ENCODE measurements at regions not wholly inside any gene's neighbourhood (a gene's known extent, or its start where the extent isn't known, plus 50 kb on each side); places are given as distances from the start of the nearest gene placed in this dataset.
"Not testable (repeated sequence)": the region's sequence is repeated elsewhere in the genome, so short reads cannot be mapped to it uniquely, and the experiment has no call there.

DNA sequence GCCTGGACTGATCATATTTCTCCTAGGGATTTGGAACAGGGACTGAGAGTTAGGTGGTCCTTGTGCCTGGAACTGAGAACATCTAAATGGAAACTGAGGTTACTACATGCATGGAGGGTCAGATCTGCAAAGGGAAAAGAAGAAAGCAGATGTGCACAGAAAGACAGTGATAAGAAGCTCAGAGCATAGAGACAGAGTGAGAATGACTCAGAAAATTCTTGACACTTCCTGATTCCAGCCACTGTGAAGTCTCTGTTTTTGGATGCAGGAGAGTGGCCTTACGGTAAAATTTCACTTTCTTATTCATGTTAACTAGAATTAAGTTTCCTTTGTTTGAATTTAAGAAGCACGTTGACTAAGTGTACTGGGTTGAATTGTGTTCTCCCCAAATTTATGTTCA is 241.7 kb downstream of the TMEM26 start:
- DNase-seq (ENCODE audit: insufficient read length, low spot score, missing footprints): no peak
- H3K4me1 ChIP-seq (ENCODE audit: insufficient read depth, low read length): no peaks in the 10 kb centered on the region
- H3K9me3 ChIP-seq (ENCODE audit: low read depth, low read length): no peaks in the 10 kb centered on the region
- TF ChIP-seq, protein P1, sequence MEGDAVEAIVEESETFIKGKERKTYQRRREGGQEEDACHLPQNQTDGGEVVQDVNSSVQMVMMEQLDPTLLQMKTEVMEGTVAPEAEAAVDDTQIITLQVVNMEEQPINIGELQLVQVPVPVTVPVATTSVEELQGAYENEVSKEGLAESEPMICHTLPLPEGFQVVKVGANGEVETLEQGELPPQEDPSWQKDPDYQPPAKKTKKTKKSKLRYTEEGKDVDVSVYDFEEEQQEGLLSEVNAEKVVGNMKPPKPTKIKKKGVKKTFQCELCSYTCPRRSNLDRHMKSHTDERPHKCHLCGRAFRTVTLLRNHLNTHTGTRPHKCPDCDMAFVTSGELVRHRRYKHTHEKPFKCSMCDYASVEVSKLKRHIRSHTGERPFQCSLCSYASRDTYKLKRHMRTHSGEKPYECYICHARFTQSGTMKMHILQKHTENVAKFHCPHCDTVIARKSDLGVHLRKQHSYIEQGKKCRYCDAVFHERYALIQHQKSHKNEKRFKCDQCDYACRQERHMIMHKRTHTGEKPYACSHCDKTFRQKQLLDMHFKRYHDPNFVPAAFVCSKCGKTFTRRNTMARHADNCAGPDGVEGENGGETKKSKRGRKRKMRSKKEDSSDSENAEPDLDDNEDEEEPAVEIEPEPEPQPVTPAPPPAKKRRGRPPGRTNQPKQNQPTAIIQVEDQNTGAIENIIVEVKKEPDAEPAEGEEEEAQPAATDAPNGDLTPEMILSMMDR (IDR thresholded peaks at IDR 0.05; ENCODE audit: extremely low read depth, low read depth, low read length): no peak
- no peaks in the 10 kb centered on the region for H3K36me3 ChIP-seq (ENCODE audit: insufficient read depth, low read length)
- no peak overlapping the region for H3K27ac ChIP-seq (ENCODE audit: low read depth, low read length)
- no peak overlapping the region for H2AFZ ChIP-seq (ENCODE audit: low read length)
- H3K4me3 ChIP-seq (ENCODE audit: insufficient read depth, low read length): no peak overlapping the region
- no peaks in the 10 kb centered on the region for H3K27me3 ChIP-seq (ENCODE audit: insufficient read depth, low read length)
- no peak overlapping the region for H3K4me2 ChIP-seq (ENCODE audit: insufficient read depth, low read length)
- H4K20me1 ChIP-seq (ENCODE audit: insufficient read depth, low read length): no peaks in the 10 kb centered on the region
- no peaks in the 10 kb centered on the region for H3K79me2 ChIP-seq (ENCODE audit: insufficient read depth, low read length)

DNA sequence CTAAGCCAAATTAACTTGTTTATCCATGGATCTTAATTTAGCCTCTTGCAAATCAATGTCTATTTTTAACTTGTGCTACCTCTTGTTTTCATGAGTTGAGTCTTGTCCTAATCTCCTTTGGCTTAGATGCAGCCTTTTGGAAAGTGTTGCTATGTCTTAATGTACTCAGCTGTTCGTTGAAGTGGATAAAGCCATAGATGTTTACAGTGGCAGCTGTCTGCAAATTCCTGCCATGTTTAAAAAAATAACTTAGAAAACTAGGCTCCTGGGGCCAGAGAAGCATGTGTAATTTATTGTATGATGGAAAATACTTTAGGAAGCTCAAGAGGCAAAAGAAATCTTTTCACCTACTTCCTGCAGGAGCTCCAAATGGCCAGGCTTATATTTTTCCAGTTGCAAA is 253.1 kb upstream of the RHOBTB1 start:
- Histone ChIP-seq H3K27ac (ENCODE audit: low read depth, low read length) (no peak overlapping the region), H3K36me3 (ENCODE audit: insufficient read depth, low read length) (no peaks in the 10 kb centered on the region), H3K9me3 (ENCODE audit: low read depth, low read length) (no peaks in the 10 kb centered on the region), H2AFZ (ENCODE audit: low read length) (no peak overlapping the region), H3K4me3 (ENCODE audit: insufficient read depth, low read length) (no peak overlapping the region), H4K20me1 (ENCODE audit: insufficient read depth, low read length) (no peaks in the 10 kb centered on the region), H3K4me1 (ENCODE audit: insufficient read depth, low read length) (no peaks in the 10 kb centered on the region), H3K27me3 (ENCODE audit: insufficient read depth, low read length) (peaks cover 6% of the 10 kb centered on the region), H3K79me2 (ENCODE audit: insufficient read depth, low read length) (no peaks in the 10 kb centered on the region), H3K4me2 (ENCODE audit: insufficient read depth, low read length) (no peak overlapping the region)
- TF ChIP-seq, protein P1 (IDR thresholded peaks at IDR 0.05; ENCODE audit: extremely low read depth, low read depth, low read length): no peak
- no peak for DNase-seq (ENCODE audit: insufficient read length, low spot score, missing footprints)

DNA sequence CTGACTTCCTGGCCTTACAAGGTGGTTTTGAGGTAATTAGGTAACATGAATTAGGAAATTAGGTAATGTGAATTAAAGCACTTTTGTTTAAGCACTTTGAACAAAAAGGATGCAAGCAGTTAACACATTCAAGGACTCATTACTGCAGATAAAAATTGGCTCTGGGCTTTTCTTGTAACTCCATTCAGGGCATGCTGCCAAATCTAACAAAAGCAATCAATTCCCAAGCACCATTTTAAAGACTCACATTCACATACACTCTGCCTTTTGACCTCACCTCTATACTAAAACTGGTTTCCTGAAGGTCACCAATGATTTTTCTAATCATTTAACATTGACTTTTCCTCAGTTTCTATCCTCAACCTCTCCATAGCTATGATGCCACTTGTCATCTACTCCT is 251.2 kb upstream of the RHOBTB1 start:
- no peaks in the 10 kb centered on the region for H4K20me1 ChIP-seq (ENCODE audit: insufficient read depth, low read length)
- no peaks in the 10 kb centered on the region for H3K4me1 ChIP-seq (ENCODE audit: insufficient read depth, low read length)
- no peak overlapping the region for H2AFZ ChIP-seq (ENCODE audit: low read length)
- DNase-seq (ENCODE audit: insufficient read length, low spot score, missing footprints): no peak
- H3K79me2 ChIP-seq (ENCODE audit: insufficient read depth, low read length): no peaks in the 10 kb centered on the region
- peaks cover 6% of the 10 kb centered on the region for H3K27me3 ChIP-seq (ENCODE audit: insufficient read depth, low read length)
- H3K4me3 ChIP-seq (ENCODE audit: insufficient read depth, low read length): no peak overlapping the region
- no peak overlapping the region for H3K4me2 ChIP-seq (ENCODE audit: insufficient read depth, low read length)
- H3K36me3 ChIP-seq (ENCODE audit: insufficient read depth, low read length): no peaks in the 10 kb centered on the region
- no peak overlapping the region for H3K27ac ChIP-seq (ENCODE audit: low read depth, low read length)
- TF ChIP-seq, protein P1 (IDR thresholded peaks at IDR 0.05; ENCODE audit: extremely low read depth, low read depth, low read length): no peak
- no peaks in the 10 kb centered on the region for H3K9me3 ChIP-seq (ENCODE audit: low read depth, low read length)

DNA sequence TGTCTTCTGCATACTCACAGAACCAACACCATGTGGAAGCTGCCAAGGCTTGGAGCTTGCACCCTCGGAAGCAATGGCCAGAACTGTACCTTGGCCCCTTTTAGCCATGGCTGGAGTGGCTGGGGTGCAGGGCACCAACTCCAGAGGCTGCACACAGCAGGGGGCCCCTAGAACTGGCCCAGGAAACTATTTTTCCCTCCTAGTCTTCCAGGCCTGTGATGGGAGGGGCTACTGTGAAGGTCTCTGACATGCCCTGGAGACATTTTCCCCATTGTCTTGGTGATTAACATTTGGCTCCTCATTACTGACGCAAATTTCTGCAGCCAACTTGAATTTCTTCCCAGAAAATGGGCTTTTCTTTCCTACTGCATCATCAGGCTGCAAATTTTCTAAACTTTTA is 248.6 kb upstream of the RHOBTB1 start:
- not testable (repeated sequence) for H4K20me1 ChIP-seq (ENCODE audit: insufficient read depth, low read length); H2AFZ ChIP-seq (ENCODE audit: low read length); H3K79me2 ChIP-seq (ENCODE audit: insufficient read depth, low read length); DNase-seq (ENCODE audit: insufficient read length, low spot score, missing footprints); H3K27ac ChIP-seq (ENCODE audit: low read depth, low read length); H3K4me3 ChIP-seq (ENCODE audit: insufficient read depth, low read length); H3K27me3 ChIP-seq (ENCODE audit: insufficient read depth, low read length); H3K4me2 ChIP-seq (ENCODE audit: insufficient read depth, low read length); H3K4me1 ChIP-seq (ENCODE audit: insufficient read depth, low read length); H3K36me3 ChIP-seq (ENCODE audit: insufficient read depth, low read length); H3K9me3 ChIP-seq (ENCODE audit: low read depth, low read length)

DNA sequence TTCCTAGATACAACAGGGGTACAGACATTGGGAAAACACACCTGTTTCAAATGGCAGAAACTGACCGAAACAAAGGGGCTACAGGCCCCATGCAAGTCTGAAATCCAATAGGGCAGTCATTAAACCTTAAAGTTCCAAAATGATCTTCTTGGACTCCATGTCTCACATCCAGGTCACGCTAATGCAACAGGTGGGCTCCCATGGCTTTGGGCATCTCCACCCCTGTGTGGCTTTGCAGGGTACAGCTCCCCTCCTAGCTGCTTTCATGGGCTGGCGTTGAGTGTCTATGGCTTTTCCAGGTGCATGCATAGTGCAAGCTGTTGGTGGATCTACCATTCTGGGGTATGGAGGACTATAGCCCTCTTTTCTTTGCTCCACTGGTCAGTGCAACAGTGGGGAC is 248.1 kb upstream of the RHOBTB1 start:
- no peaks in the 10 kb centered on the region for H3K79me2 ChIP-seq (ENCODE audit: insufficient read depth, low read length)
- H3K4me3 ChIP-seq (ENCODE audit: insufficient read depth, low read length): no peak overlapping the region
- TF ChIP-seq, protein P1 (IDR thresholded peaks at IDR 0.05; ENCODE audit: extremely low read depth, low read depth, low read length): no peak
- H2AFZ ChIP-seq (ENCODE audit: low read length): no peak overlapping the region
- no peak overlapping the region for H3K27ac ChIP-seq (ENCODE audit: low read depth, low read length)
- H3K4me2 ChIP-seq (ENCODE audit: insufficient read depth, low read length): no peak overlapping the region
- peaks cover 6% of the 10 kb centered on the region for H3K27me3 ChIP-seq (ENCODE audit: insufficient read depth, low read length)
- DNase-seq (ENCODE audit: insufficient read length, low spot score, missing footprints): no peak
- no peaks in the 10 kb centered on the region for H3K36me3 ChIP-seq (ENCODE audit: insufficient read depth, low read length)
- no peaks in the 10 kb centered on the region for H3K4me1 ChIP-seq (ENCODE audit: insufficient read depth, low read length)
- H3K9me3 ChIP-seq (ENCODE audit: low read depth, low read length): no peaks in the 10 kb centered on the region
- no peaks in the 10 kb centered on the region for H4K20me1 ChIP-seq (ENCODE audit: insufficient read depth, low read length)

All from osteoblast (primary cell).